DOHH2 (cell line): ENCODE measurements at regions not wholly inside any gene's neighbourhood (a gene's known extent, or its start where the extent isn't known, plus 50 kb on each side); places are given as distances from the start of the nearest gene placed in this dataset.

Source experiments
- EZH2phosphoT487 ChIP-seq: fragments of 200-600 bp; sonication (generic); IDR thresholded peaks from 2 replicates; pipeline ENCODE4 v1.6.1; 2017; ENCODE audit warnings: borderline replicate concordance, mild to moderate bottlenecking, antibody characterized with exemption, low read length, moderate library complexity, mixed read lengths
- TF ChIP-seq, protein P1 (sequence below): fragments of 200-600 bp; sonication (generic); IDR thresholded peaks from one replicate; pipeline ENCODE4 v1.5.1; 2014; ENCODE audit warnings: antibody characterized with exemption, mild to moderate bottlenecking, low read depth, low read length; ENCODE audit not compliant: poor library complexity, severe bottlenecking

DNA sequence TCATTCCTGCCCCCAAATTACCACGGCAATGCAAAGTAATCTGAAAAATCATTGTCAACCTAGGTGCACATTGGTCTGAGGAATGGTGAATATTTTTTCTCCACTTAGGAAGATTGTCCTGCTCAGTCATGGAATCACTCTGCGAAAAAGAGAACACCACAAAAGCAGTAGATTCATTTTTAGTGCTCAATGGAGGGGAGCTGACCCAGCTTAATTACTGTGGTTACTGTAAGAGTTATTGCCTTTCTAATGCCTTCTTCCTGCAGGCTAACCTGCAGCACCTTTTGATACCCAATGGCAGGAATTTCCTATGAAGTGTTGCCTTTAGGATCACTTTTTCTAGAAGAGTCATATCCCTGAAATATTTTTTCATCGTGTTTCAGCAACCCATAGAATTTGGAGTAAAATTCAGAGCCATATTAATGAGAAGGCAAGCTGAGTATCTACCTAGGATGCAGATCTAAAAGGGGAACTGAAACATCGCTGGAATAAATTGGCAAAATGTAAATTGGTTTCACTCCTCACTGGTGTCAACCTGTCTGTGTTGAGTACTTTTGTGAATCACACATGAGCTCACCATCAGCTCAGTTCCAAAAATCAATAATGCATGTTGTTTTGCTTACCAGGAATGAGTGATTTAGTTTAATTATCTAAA is 464.5 kb downstream of the CSNK1G3 start:
- TF ChIP-seq, protein P1, sequence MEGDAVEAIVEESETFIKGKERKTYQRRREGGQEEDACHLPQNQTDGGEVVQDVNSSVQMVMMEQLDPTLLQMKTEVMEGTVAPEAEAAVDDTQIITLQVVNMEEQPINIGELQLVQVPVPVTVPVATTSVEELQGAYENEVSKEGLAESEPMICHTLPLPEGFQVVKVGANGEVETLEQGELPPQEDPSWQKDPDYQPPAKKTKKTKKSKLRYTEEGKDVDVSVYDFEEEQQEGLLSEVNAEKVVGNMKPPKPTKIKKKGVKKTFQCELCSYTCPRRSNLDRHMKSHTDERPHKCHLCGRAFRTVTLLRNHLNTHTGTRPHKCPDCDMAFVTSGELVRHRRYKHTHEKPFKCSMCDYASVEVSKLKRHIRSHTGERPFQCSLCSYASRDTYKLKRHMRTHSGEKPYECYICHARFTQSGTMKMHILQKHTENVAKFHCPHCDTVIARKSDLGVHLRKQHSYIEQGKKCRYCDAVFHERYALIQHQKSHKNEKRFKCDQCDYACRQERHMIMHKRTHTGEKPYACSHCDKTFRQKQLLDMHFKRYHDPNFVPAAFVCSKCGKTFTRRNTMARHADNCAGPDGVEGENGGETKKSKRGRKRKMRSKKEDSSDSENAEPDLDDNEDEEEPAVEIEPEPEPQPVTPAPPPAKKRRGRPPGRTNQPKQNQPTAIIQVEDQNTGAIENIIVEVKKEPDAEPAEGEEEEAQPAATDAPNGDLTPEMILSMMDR = no peak
- no peak for TF ChIP-seq EZH2phosphoT487
